K562 (cell line): ENCODE measurements at regions not wholly inside any gene's neighbourhood (a gene's known extent, or its start where the extent isn't known, plus 50 kb on each side); places are given as distances from the start of the nearest gene placed in this dataset.

Experiments
- BCL6 ChIP-seq: fragments of 250-450 bp; sonication (Bioruptor Pico); IDR thresholded peaks from 2 replicates; pipeline ENCODE4 v1.4.0; 2020
- BRD4 ChIP-seq: fragments of 200-600 bp; sonication (generic); IDR thresholded peaks from 2 replicates; pipeline ENCODE4 v1.6.1; 2017; ENCODE audit warnings: inconsistent platforms
- CTCF ChIP-seq, 3 experiments: IDR thresholded peaks in 2 of 3; conservative IDR thresholded peaks in 1 of 3; 2 replicates each; pipeline ENCODE4 v1.5.1; 2011 to 2012; ENCODE audit warnings: low read length in 3 of 3, mild to moderate bottlenecking in 3 of 3, control low read depth in 2 of 3, improper control_type of control experiment in 1 of 3, inconsistent platforms in 1 of 3, low read depth in 1 of 3, mixed read lengths in 1 of 3, moderate library complexity in 1 of 3; ENCODE audit not compliant: insufficient read depth in 2 of 3
- ESRRA ChIP-seq: fragments of 450-650 bp; IDR thresholded peaks from 2 replicates; pipeline ENCODE4 v1.6.1; 2014; ENCODE audit warnings: low read depth, mild to moderate bottlenecking, moderate library complexity, borderline replicate concordance
- FOXK2 ChIP-seq, 2 experiments: fragments of 450-650 bp; IDR thresholded peaks in 1 of 2; conservative IDR thresholded peaks in 1 of 2; 2 replicates each; pipeline ENCODE4 v1.6.1; 2016; ENCODE audit warnings: low read depth in 2 of 2, mild to moderate bottlenecking in 1 of 2
- MEF2A ChIP-seq: IDR thresholded peaks from 2 replicates; pipeline ENCODE4 v1.6.1; 2011; ENCODE audit warnings: low read depth, mild to moderate bottlenecking, low read length, moderate library complexity; ENCODE audit not compliant: control insufficient read depth
- POLR2A ChIP-seq: fragments of 450-650 bp; conservative IDR thresholded peaks from 2 replicates; pipeline ENCODE4 v1.6.1; 2016
- POLR2AphosphoS2 ChIP-seq: IDR thresholded peaks from 2 replicates; pipeline ENCODE4 v1.6.1; 2012; ENCODE audit warnings: low read length, improper control_type of control experiment
- RAD21 ChIP-seq, 2 experiments: fragments of 250-450 bp in 1 of 2; fragments of 450-650 bp in 1 of 2; sonication (Bioruptor Pico) in 1 of 2; formaldehyde crosslinking in 1 of 2; IDR thresholded peaks in 1 of 2; conservative IDR thresholded peaks in 1 of 2; 2 replicates each; pipeline versions ENCODE4 v1.4.0 to v1.8.0; 2020 to 2022; ENCODE audit warnings: mild to moderate bottlenecking in 2 of 2, moderate library complexity in 1 of 2
- RFX5 ChIP-seq: IDR thresholded peaks from 2 replicates; pipeline ENCODE4 v1.6.1; 2011; ENCODE audit warnings: low read depth, mild to moderate bottlenecking, improper control_type of control experiment, low read length
- TAF1 ChIP-seq: IDR thresholded peaks from 2 replicates; pipeline ENCODE4 v1.6.1; 2011; ENCODE audit warnings: mild to moderate bottlenecking, low read length, moderate library complexity; ENCODE audit not compliant: insufficient read depth, control insufficient read depth, severe bottlenecking; ENCODE audit errors: extremely low read depth
- TFE3 ChIP-seq: fragments of 450-650 bp; formaldehyde crosslinking; IDR thresholded peaks from 2 replicates; pipeline ENCODE4 v1.4.0; 2020; ENCODE audit warnings: mild to moderate bottlenecking, mixed read lengths
- ZNF318 ChIP-seq, 2 experiments: fragments of 450-650 bp; IDR thresholded peaks; 2 replicates each; pipeline ENCODE4 v1.6.1; 2016; ENCODE audit warnings: mild to moderate bottlenecking in 2 of 2, borderline replicate concordance in 1 of 2, low read depth in 1 of 2, moderate library complexity in 1 of 2
- ZNF507 ChIP-seq: conservative IDR thresholded peaks from 2 replicates; pipeline ENCODE4 v1.6.1; 2017; ENCODE audit warnings: missing genetic modification characterization, missing compliant biosample characterization

- TF ChIP-seq BRD4 (no peak), CTCF (IDR thresholded peaks at IDR 0.05 in 2 of 3, conservative IDR thresholded peaks at IDR 0.05 in 1 of 3; ENCODE audit: insufficient read depth in 2 of 3, low read depth in 1 of 3, low read length in 3 of 3) (no peak), RAD21 (CRISPR knock-in tag; conservative IDR thresholded peaks at IDR 0.05 in 1 of 2, IDR thresholded peaks at IDR 0.05 in 1 of 2) (no peak), FOXK2 (conservative IDR thresholded peaks at IDR 0.05 in 1 of 2, IDR thresholded peaks at IDR 0.05 in 1 of 2; ENCODE audit: low read depth in 2 of 2) (no peak), ZNF318 (IDR thresholded peaks at IDR 0.05; ENCODE audit: borderline replicate concordance in 1 of 2, low read depth in 1 of 2) (no peak), ZNF507 (tag) (no peak), RFX5 (no peak), POLR2A (no peak), POLR2AphosphoS2 (no peak), TFE3 (CRISPR knock-in tag) (no peak), TAF1 (no peak), BCL6 (no peak), MEF2A (no peak), ESRRA (no peak)
These were observed 1072.8 kb upstream of the TMEFF2 start for GRCh38 chr2:193267496-193268002.
